ENCODE measurements at regions not wholly inside any gene's neighbourhood (a gene's known extent, or its start where the extent isn't known, plus 50 kb on each side); places are given as distances from the start of the nearest gene placed in this dataset.
A peak's percentile ranks its signal among the peaks of the same experiment; 100 is the strongest.
"Not testable (repeated sequence)": the region's sequence is repeated elsewhere in the genome, so short reads cannot be mapped to it uniquely, and the experiment has no call there.

DNA sequence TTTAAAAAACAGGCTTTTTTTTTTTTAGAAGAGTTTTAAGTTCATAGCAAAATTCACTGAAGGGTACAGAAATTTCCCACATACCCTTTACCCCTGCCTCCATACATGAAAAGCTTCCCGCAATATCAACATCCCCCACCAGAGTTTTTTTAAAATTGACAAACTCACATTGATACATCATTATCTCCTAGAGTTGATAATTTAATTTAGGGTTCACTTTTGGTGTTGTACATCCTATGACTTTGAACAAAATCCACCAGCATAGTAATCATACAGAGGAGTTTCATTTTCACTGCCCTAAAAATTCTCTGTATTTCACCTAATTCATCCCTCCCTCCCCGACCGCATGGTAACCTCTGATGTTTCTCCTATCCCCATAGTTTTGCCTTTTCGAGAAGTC is 53.6 kb upstream of the KCNK2 start:
- H3K27me3 ChIP-seq (ENCODE audit: control insufficient read depth, insufficient read depth, low read length, poor library complexity, severe bottlenecking): no peaks in the 10 kb centered on the region
- Mint-ChIP-seq H3K27me3 (ENCODE audit: insufficient read depth) (peaks cover 13% of the 10 kb centered on the region), H3K4me3 (no peak overlapping the region), H3K36me3 (ENCODE audit: low read depth) (no peaks in the 10 kb centered on the region), H3K4me1 (no peaks in the 10 kb centered on the region), H3K9me3 (no peaks in the 10 kb centered on the region), H3K27ac (no peak overlapping the region)
- TF ChIP-seq, protein P1, sequence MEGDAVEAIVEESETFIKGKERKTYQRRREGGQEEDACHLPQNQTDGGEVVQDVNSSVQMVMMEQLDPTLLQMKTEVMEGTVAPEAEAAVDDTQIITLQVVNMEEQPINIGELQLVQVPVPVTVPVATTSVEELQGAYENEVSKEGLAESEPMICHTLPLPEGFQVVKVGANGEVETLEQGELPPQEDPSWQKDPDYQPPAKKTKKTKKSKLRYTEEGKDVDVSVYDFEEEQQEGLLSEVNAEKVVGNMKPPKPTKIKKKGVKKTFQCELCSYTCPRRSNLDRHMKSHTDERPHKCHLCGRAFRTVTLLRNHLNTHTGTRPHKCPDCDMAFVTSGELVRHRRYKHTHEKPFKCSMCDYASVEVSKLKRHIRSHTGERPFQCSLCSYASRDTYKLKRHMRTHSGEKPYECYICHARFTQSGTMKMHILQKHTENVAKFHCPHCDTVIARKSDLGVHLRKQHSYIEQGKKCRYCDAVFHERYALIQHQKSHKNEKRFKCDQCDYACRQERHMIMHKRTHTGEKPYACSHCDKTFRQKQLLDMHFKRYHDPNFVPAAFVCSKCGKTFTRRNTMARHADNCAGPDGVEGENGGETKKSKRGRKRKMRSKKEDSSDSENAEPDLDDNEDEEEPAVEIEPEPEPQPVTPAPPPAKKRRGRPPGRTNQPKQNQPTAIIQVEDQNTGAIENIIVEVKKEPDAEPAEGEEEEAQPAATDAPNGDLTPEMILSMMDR (conservative IDR thresholded peaks at IDR 0.05): peak; percentile 28
- no peak overlapping the region for H3K9ac ChIP-seq (ENCODE audit: extremely low read depth, low read length, poor library complexity, severe bottlenecking)
- H3K4me3 ChIP-seq (ENCODE audit: low read length): no peak overlapping the region
- H3K4me1 ChIP-seq (ENCODE audit: control insufficient read depth, insufficient read depth, low read length): no peaks in the 10 kb centered on the region
- H3K27ac ChIP-seq (ENCODE audit: low read depth, low read length): no peak overlapping the region
- H3K9me3 ChIP-seq (ENCODE audit: control insufficient read depth, low read length): no peaks in the 10 kb centered on the region
- no peak for DNase-seq
- H3K36me3 ChIP-seq (ENCODE audit: control insufficient read depth, insufficient read depth, low read length): no peaks in the 10 kb centered on the region
- WGBS, 2 experiments (ENCODE audit: insufficient coverage in 1 of 2, insufficient read length in 1 of 2): 95% methylated on average over 3 of the region's 4 CpGs; no CpG with 5 or more reads in 1 of the 2 experiments

DNA sequence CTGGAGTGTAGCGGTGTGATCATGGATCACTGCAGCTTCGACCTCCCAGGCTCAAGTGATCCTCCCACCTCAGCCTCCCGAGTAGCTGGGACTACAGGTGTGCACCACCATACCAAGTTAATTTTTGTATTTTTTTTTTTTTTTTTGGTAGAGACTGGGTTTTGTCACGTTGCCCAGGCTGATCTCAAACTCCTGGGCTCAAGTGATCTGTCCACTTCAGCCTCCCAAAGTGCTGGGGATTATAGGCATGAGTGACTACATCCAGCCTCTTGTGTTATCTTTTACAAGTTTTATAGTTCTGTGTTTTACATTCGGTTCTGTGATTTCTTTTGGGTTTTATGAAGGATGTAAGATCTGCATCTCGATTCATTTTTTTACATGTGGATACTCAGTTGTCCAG is 52.0 kb upstream of the KCNK2 start:
- H3K36me3 ChIP-seq (ENCODE audit: control insufficient read depth, insufficient read depth, low read length); H3K4me3 Mint-ChIP-seq; H3K27me3 ChIP-seq (ENCODE audit: control insufficient read depth, insufficient read depth, low read length, poor library complexity, severe bottlenecking); H3K9me3 Mint-ChIP-seq; H3K27ac ChIP-seq (ENCODE audit: low read depth, low read length); H3K36me3 Mint-ChIP-seq (ENCODE audit: low read depth); H3K4me1 Mint-ChIP-seq; H3K27ac Mint-ChIP-seq; H3K4me3 ChIP-seq (ENCODE audit: low read length); H3K9ac ChIP-seq (ENCODE audit: extremely low read depth, low read length, poor library complexity, severe bottlenecking); DNase-seq; H3K9me3 ChIP-seq (ENCODE audit: control insufficient read depth, low read length); H3K4me1 ChIP-seq (ENCODE audit: control insufficient read depth, insufficient read depth, low read length): not testable (repeated sequence)
- H3K27me3 Mint-ChIP-seq (ENCODE audit: insufficient read depth): peaks cover 28% of the 10 kb centered on the region
- WGBS, 2 experiments (ENCODE audit: insufficient coverage in 1 of 2, insufficient read length in 1 of 2): 86 to 93% methylated on average over 3 to 5 of the region's 6 CpGs

DNA sequence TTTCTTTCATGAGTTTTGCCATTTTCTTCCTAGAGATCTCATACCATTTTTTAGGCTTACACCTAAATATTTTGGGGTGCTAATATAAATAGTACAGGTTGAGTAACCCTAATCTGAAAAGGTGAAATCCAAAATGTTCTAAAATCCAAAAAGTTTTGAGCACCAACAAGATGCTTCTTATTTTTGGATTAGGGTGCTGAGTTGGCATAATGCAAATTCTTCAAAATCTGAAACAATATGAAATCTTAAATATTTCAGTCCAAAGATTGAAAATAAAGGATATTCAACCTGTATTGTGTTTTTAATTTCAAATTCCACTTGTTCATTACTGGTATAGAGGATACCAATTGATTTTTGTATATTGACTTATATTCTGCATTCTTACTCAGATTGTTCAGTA is 51.1 kb upstream of the KCNK2 start:
- no peak for DNase-seq
- H3K27ac ChIP-seq (ENCODE audit: low read depth, low read length): no peak overlapping the region
- no peaks in the 10 kb centered on the region for H3K9me3 Mint-ChIP-seq
- peaks cover 31% of the 10 kb centered on the region for H3K27me3 Mint-ChIP-seq (ENCODE audit: insufficient read depth)
- H3K9me3 ChIP-seq (ENCODE audit: control insufficient read depth, low read length): no peaks in the 10 kb centered on the region
- H3K36me3 ChIP-seq (ENCODE audit: control insufficient read depth, insufficient read depth, low read length): no peaks in the 10 kb centered on the region
- no peak overlapping the region for H3K4me3 ChIP-seq (ENCODE audit: low read length)
- H3K4me1 Mint-ChIP-seq: no peaks in the 10 kb centered on the region
- H3K27ac Mint-ChIP-seq: no peak overlapping the region
- no peaks in the 10 kb centered on the region for H3K27me3 ChIP-seq (ENCODE audit: control insufficient read depth, insufficient read depth, low read length, poor library complexity, severe bottlenecking)
- no peaks in the 10 kb centered on the region for H3K4me1 ChIP-seq (ENCODE audit: control insufficient read depth, insufficient read depth, low read length)
- TF ChIP-seq, protein P1 (conservative IDR thresholded peaks at IDR 0.05): no peak
- no peak overlapping the region for H3K4me3 Mint-ChIP-seq
- no peaks in the 10 kb centered on the region for H3K36me3 Mint-ChIP-seq (ENCODE audit: low read depth)
- H3K9ac ChIP-seq (ENCODE audit: extremely low read depth, low read length, poor library complexity, severe bottlenecking): no peak overlapping the region
